Activated CD4-positive, alpha-beta T cell treated with anti-CD3 and anti-CD28 coated beads, Interleukin-2, amount 50 U/mL, for 48 hours (primary cell): ENCODE measurements at regions not wholly inside any gene's neighbourhood (a gene's known extent, or its start where the extent isn't known, plus 50 kb on each side); places are given as distances from the start of the nearest gene placed in this dataset.

ENCODE experiments used
- DNase-seq, 2 experiments: peaks; one replicate each; pipeline ENCODE4 v3.0.0-alpha.2; 2020

- no peak for DNase-seq
Observed at GRCh38 chr6:115398607-115399006, 662.1 kb downstream of the FRK start.

- DNase-seq = no peak
Observed at GRCh38 chr6:115396112-115396906, 664.4 kb downstream of the FRK start.

GRCh38 chr6:115393821-115394220, 666.9 kb downstream of the FRK start:
- no peak for DNase-seq

GRCh38 chr6:115370202-115370601, 690.5 kb downstream of the FRK start:
- DNase-seq = no peak

- DNase-seq = no peak
Observed at GRCh38 chr6:115365783-115366182, 694.9 kb downstream of the FRK start.

- no peak for DNase-seq
Observed at GRCh38 chr6:115363379-115363778, 697.3 kb downstream of the FRK start.

- DNase-seq = no peak
Observed at GRCh38 chr6:115362234-115362633, 698.5 kb downstream of the FRK start.

- DNase-seq = no peak
Observed at GRCh38 chr6:115360602-115361325, 699.9 kb downstream of the FRK start.

GRCh38 chr6:115358616-115359015, 702.1 kb downstream of the FRK start:
- no peak for DNase-seq

GRCh38 chr6:115356371-115356770, 704.3 kb downstream of the FRK start:
- DNase-seq = no peak

- no peak for DNase-seq
Observed at GRCh38 chr6:115323001-115323400, 737.7 kb downstream of the FRK start.

GRCh38 chr6:115319823-115320222, 740.9 kb downstream of the FRK start:
- no peak for DNase-seq

GRCh38 chr6:115310156-115310555, 750.5 kb downstream of the FRK start:
- DNase-seq = no peak

- no peak for DNase-seq
Observed at GRCh38 chr6:115302731-115303130, 758.0 kb downstream of the FRK start.

- no peak for DNase-seq
Observed at GRCh38 chr6:115287467-115287866, 773.2 kb downstream of the FRK start.

GRCh38 chr6:115276881-115277565, 783.7 kb downstream of the FRK start:
- DNase-seq = no peak

- no peak for DNase-seq
Observed at GRCh38 chr6:115272311-115272710, 788.4 kb downstream of the FRK start.

- no peak for DNase-seq
Observed at GRCh38 chr6:115271434-115271833, 789.3 kb downstream of the FRK start.

GRCh38 chr6:115270953-115271352, 789.7 kb downstream of the FRK start:
- DNase-seq = no peak

- DNase-seq = no peak
Observed at GRCh38 chr6:115241373-115241772, 819.3 kb downstream of the FRK start.

GRCh38 chr6:115221198-115221597, 839.5 kb downstream of the FRK start:
- DNase-seq = no peak

GRCh38 chr6:115220551-115221159, 840.0 kb downstream of the FRK start:
- no peak for DNase-seq

GRCh38 chr6:115219645-115220044, 841.0 kb downstream of the FRK start:
- DNase-seq = no peak
